GM19023 (cell line): ENCODE measurements at regions not wholly inside any gene's neighbourhood (a gene's known extent, or its start where the extent isn't known, plus 50 kb on each side); places are given as distances from the start of the nearest gene placed in this dataset.
"Not testable (repeated sequence)": the region's sequence is repeated elsewhere in the genome, so short reads cannot be mapped to it uniquely, and the experiment has no call there.

Experiments used
- ATAC-seq: cut with Tn5 transposase; IDR thresholded peaks from one replicate; pipeline ENCODE4 v1.9.1; 2021; ENCODE audit warnings: mild to moderate bottlenecking, moderate library complexity; ENCODE audit not compliant: unreplicated experiment

- no peak for ATAC-seq
Measured at GRCh38 chr5:98173334-98173733, 600.1 kb upstream of the RGMB start.

DNA sequence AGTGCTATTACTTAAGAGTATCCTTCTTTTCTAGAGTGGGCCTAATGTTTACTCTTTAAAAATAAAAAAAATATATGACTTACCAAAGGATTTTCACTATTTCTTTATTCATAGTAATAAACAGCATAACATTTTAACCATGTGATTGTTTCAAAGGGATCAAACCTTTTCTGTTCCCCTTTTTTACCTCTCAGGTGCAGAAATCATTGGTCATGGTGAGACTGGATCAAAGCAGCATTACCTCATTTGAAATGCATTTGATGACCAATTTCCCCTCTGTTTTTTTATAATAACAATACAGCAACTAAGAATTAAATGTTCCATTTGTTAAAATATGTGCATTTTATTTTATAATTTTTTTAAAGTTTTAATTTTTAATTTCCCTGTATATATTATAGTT is 598.0 kb upstream of the RGMB start:
- no peak for ATAC-seq

GRCh38 chr5:98179791-98180755 is 593.4 kb upstream of the RGMB start:
- ATAC-seq, result no peak

GRCh38 chr5:98186128-98186527 is 587.3 kb upstream of the RGMB start:
- ATAC-seq, result no peak

- no peak for ATAC-seq
Measured at GRCh38 chr5:98187945-98188344, 585.5 kb upstream of the RGMB start.

GRCh38 chr5:98190344-98190743 is 583.1 kb upstream of the RGMB start:
- not testable (repeated sequence) for ATAC-seq

DNA sequence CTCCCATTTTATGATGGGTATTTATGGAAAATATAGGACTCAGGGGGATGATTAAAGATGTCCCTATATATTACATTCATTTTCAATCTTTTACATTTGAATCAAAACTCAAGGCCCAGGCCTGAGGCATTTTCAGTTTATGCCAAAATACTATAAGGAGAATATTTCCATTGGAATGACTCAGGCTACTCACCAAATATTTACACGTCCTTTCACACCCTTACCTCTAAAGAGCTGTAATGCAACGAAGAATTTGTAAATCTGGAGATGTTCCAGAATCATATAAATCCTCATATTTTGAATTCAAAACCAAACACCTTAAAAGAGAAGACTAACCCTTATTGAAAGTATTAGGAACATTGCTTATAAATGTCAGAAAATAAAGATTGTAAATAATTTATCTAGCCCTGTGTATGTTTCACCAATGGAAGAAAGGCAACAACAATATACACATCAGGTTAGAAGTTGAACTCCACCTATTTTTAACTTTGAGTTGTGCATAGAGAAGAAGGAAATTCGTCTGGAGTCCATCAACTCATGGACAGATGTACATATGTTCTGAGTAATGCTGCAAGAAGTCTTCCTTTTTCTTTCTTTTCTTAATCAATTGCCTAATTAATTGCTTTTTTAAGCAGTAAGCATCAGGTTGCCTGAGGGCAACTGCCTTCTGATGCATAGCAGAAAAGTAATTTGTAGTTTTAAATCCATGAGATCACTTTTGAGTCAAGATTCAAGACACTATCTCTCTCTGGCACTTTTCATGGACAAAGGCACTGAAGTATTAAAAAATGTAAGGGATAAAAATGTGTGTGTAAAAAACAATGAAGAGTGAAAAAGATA is 579.3 kb upstream of the RGMB start:
- no peak for ATAC-seq

- ATAC-seq, result no peak
Measured at GRCh38 chr5:98200726-98201541, 572.5 kb upstream of the RGMB start.

GRCh38 chr5:98204798-98205197 is 568.7 kb upstream of the RGMB start:
- ATAC-seq, result no peak

DNA sequence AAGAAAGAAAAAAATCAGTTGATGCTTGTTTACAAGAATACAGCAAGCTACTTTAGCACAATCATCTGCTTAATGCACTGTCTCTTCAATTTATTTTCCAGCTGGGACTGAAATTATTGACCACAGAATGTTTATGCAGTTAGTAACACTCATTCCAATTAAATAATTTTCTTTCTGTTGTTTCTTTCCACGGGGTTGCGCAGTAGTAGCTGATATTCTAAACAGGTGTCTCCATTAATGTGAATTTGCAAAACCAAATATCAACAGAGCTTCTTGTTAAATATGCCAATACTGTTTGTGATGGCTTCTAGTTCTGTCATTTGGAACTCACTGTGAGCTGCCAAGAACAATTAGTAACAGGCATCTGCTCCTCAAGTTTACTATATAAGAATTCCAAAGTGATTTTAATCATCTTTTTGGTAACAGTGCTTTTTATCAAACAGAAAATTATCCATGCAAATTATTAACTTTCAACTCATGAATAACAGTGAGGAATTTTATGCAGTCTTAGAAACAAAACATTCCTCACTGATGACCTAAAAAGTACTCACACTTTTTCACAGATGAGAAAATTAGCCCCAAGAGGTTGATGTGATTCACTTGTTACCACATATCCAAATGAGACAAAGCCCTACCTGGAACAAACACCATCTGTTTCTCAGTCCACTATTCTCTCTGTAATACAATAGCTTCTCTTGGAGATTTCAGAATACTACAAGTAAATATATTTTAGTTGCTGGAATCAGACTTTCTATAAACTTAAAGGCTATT is 567.6 kb upstream of the RGMB start:
- ATAC-seq, result no peak

- ATAC-seq, result no peak
Measured at GRCh38 chr5:98206566-98206965, 566.9 kb upstream of the RGMB start.

DNA sequence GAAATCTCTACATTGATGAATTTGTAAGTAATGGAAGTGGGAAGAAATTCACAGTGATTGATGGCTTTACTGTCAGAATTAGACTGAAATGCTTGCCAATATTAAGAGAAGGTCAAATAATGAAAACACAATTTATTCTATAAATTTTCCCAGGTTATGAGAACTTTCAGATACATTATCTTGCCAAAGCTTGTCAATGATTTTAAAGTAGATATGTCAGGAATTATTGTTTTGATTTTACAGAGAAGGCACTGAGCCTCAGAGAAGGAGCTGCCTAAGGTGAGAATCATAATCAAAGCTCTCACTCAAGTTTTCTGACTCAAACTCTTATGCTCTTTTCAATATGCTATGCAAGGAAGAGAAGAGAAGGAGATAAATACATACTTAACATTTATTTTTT is 564.0 kb upstream of the RGMB start:
- ATAC-seq, result no peak

DNA sequence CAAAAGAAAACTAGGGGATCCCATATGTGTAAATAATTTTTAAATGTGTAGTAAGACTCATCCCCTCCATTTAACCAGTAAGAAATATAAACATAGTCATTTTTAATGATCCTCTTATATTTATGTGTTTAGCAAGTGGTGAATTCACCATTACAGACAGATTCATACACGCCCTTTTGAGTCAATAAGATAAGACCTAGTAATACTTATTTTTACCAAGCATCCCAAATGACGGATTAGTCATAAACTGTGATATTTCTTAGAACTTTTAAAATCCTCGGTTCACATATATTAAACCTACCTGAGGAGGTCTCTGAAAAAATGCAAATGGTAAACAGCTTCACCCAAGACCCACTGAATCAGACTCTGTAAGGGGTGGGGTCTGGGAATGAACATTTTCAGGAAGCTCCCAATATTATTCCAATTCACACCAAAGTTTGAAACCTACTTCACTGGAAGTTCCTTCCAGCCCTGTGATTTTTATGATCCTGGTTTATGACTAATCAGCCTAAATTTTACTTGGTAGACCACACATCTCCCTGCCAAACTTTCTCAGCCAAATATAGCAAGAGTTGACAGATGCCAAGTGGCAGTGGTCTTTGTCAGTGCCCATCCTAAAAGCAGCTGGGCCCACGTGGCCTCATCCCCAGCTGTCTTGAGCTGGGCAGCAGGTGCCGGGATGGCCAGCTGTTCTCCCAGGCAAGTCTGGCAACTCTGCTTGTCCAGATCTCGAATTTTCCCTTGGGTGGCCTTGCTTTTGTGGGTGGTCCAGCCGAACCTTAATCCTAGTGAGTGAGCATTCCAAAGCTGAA is 559.0 kb upstream of the RGMB start:
- ATAC-seq, result no peak

- no peak for ATAC-seq
Measured at GRCh38 chr5:98217138-98217537, 556.3 kb upstream of the RGMB start.

GRCh38 chr5:98218838-98219237 is 554.6 kb upstream of the RGMB start:
- no peak for ATAC-seq

DNA sequence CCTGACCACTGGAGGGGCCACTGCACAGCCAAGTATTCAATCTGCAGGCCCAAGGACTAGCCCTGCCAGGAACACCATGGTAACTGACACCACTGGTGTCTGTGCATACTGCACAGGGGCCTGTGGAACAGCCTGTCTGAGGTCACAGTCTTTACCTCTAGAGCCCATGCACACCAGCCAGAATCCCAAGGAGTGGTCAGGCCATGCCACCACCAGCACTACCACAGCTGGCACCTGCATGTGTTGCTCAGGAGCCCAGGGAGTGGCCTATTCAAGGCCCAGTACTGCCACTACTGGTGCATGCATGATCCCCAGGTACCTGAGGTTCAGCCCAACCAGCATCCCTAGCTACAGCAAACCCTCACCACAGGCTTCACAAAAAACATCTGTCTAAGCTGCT is 546.0 kb upstream of the RGMB start:
- no peak for ATAC-seq

GRCh38 chr5:98231089-98231488 is 542.4 kb upstream of the RGMB start:
- no peak for ATAC-seq

- not testable (repeated sequence) for ATAC-seq
Measured at GRCh38 chr5:98237794-98238193, 535.7 kb upstream of the RGMB start.

- ATAC-seq, result no peak
Measured at GRCh38 chr5:98243972-98244371, 529.5 kb upstream of the RGMB start.
